ENCODE measurements at regions not wholly inside any gene's neighbourhood (a gene's known extent, or its start where the extent isn't known, plus 50 kb on each side); places are given as distances from the start of the nearest gene placed in this dataset.
A peak's percentile ranks its signal among the peaks of the same experiment; 100 is the strongest.

- Histone ChIP-seq H2AFZ (replicated peaks) (no peak overlapping the region), H3K27me3 (no peaks in the 10 kb centered on the region)
- no peaks in the 10 kb centered on the region for H3K4me1 Mint-ChIP-seq
These were observed 881.9 kb downstream of the SLITRK6 start for GRCh38 chr13:84917252-84917878.

GRCh38 chr13:84912720-84913119 is 886.5 kb downstream of the SLITRK6 start:
- Histone ChIP-seq H3F3A (ENCODE audit: low read depth) (no peaks in the 10 kb centered on the region), H2AFZ (replicated peaks) (no peak overlapping the region), H3K36me3 (no peaks in the 10 kb centered on the region), H4K20me1 (ENCODE audit: low read depth) (no peaks in the 10 kb centered on the region), H3K27me3 (no peaks in the 10 kb centered on the region), H3K9ac (no peak overlapping the region), H3K4me1 (no peaks in the 10 kb centered on the region), H3K79me2 (ENCODE audit: low read depth) (no peaks in the 10 kb centered on the region), H3K4me3 (no peak overlapping the region), H3K4me2 (no peak overlapping the region), H3K9me3 (ENCODE audit: low read depth) (no peaks in the 10 kb centered on the region), H3K27ac (no peak overlapping the region)
- H3K27ac Mint-ChIP-seq: no peak overlapping the region
- H3K4me1 Mint-ChIP-seq: no peaks in the 10 kb centered on the region
- H3K9me3 Mint-ChIP-seq: no peaks in the 10 kb centered on the region
- H3K27me3 Mint-ChIP-seq (ENCODE audit: insufficient read depth, low read depth): no peaks in the 10 kb centered on the region
- H3K4me3 Mint-ChIP-seq: no peak overlapping the region
- TF ChIP-seq EZH2 (IDR thresholded peaks at IDR 0.05): no peak
- TF ChIP-seq CTCF (IDR thresholded peaks at IDR 0.05): no peak
- TF ChIP-seq EZH2phosphoT487 (IDR thresholded peaks at IDR 0.05): no peak
- no peak for DNase-seq (ENCODE audit: low spot score)
- no peaks in the 10 kb centered on the region for H3K36me3 Mint-ChIP-seq

More at GRCh38 chr13:84917252-84917878, 881.9 kb downstream of the SLITRK6 start:
- Histone ChIP-seq H3K27ac (no peak overlapping the region), H3K9me3 (ENCODE audit: low read depth) (no peaks in the 10 kb centered on the region), H3K36me3 (no peaks in the 10 kb centered on the region), H3F3A (ENCODE audit: low read depth) (no peaks in the 10 kb centered on the region), H3K79me2 (ENCODE audit: low read depth) (no peaks in the 10 kb centered on the region), H3K4me2 (no peak overlapping the region), H3K4me3 (no peak overlapping the region), H4K20me1 (ENCODE audit: low read depth) (no peaks in the 10 kb centered on the region), H3K9ac (no peak overlapping the region), H3K4me1 (no peaks in the 10 kb centered on the region)
- H3K4me3 Mint-ChIP-seq: no peak overlapping the region
- no peak for TF ChIP-seq EZH2 (IDR thresholded peaks at IDR 0.05)
- no peak for TF ChIP-seq EZH2phosphoT487 (IDR thresholded peaks at IDR 0.05)
- peak; percentile 66 for TF ChIP-seq CTCF (IDR thresholded peaks at IDR 0.05)
- H3K9me3 Mint-ChIP-seq: no peaks in the 10 kb centered on the region
- no peak for DNase-seq (ENCODE audit: low spot score)
- H3K36me3 Mint-ChIP-seq: no peaks in the 10 kb centered on the region
- no peak overlapping the region for H3K27ac Mint-ChIP-seq
- no peaks in the 10 kb centered on the region for H3K27me3 Mint-ChIP-seq (ENCODE audit: insufficient read depth, low read depth)

GRCh38 chr13:84910423-84910822 is 888.8 kb downstream of the SLITRK6 start:
- H3K27ac Mint-ChIP-seq: no peak overlapping the region
- H3K27me3 ChIP-seq: no peaks in the 10 kb centered on the region

More at GRCh38 chr13:84910423-84910822, 888.8 kb downstream of the SLITRK6 start:
- Mint-ChIP-seq H3K4me1 (no peaks in the 10 kb centered on the region), H3K36me3 (no peaks in the 10 kb centered on the region), H3K27me3 (ENCODE audit: insufficient read depth, low read depth) (no peaks in the 10 kb centered on the region), H3K9me3 (no peaks in the 10 kb centered on the region), H3K4me3 (no peak overlapping the region)
- no peak overlapping the region for H3K4me2 ChIP-seq
- no peak overlapping the region for H3K9ac ChIP-seq
- DNase-seq (ENCODE audit: low spot score): no peak
- no peak for TF ChIP-seq CTCF (IDR thresholded peaks at IDR 0.05)
- TF ChIP-seq EZH2 (IDR thresholded peaks at IDR 0.05): no peak
- TF ChIP-seq EZH2phosphoT487 (IDR thresholded peaks at IDR 0.05): no peak
- no peak overlapping the region for H3K4me3 ChIP-seq
- no peak overlapping the region for H3K27ac ChIP-seq
- no peaks in the 10 kb centered on the region for H3K36me3 ChIP-seq
- H3K79me2 ChIP-seq (ENCODE audit: low read depth): no peaks in the 10 kb centered on the region
- no peaks in the 10 kb centered on the region for H3K9me3 ChIP-seq (ENCODE audit: low read depth)
- H2AFZ ChIP-seq (replicated peaks): no peak overlapping the region
- H4K20me1 ChIP-seq (ENCODE audit: low read depth): no peaks in the 10 kb centered on the region
- H3F3A ChIP-seq (ENCODE audit: low read depth): no peaks in the 10 kb centered on the region
- no peaks in the 10 kb centered on the region for H3K4me1 ChIP-seq
